ENCODE measurements at regions not wholly inside any gene's neighbourhood (a gene's known extent, or its start where the extent isn't known, plus 50 kb on each side); places are given as distances from the start of the nearest gene placed in this dataset.

DNA sequence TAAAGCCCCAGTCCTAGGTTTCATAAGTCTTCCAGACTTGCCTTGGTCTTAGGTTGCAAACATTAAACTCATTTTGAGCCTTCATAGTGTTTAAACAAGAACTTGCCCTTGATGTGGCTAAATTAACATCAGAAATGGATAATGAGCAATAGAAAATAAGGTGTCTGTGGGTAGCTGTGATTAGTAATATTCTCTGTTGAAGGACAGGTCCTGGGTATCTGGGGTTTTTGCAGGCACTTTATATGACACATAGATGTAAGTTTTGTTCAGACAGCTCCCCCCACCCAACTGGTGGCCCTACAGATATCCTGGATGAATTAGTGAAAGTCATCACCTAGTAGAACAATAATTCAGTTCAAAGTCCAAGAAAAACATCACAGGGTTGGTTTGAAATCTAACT, 272.5 kb downstream of the PTTG2 start:
- no peak overlapping the region for H3K9ac ChIP-seq
- no peaks in the 10 kb centered on the region for H3K36me3 ChIP-seq (ENCODE audit: control insufficient read depth, insufficient read depth, low read length)
- no peak overlapping the region for H3K27ac ChIP-seq
- H3K27me3 ChIP-seq (ENCODE audit: control insufficient read depth, insufficient read depth, low read length): no peaks in the 10 kb centered on the region
- no peaks in the 10 kb centered on the region for H3K79me2 ChIP-seq
- H3K4me3 ChIP-seq (ENCODE audit: low read depth, low read length): no peak overlapping the region
- H3K4me1 ChIP-seq: no peaks in the 10 kb centered on the region
- no peak for TF ChIP-seq CTCF (IDR thresholded peaks at IDR 0.05)
- H3K4me2 ChIP-seq (ENCODE audit: low read length): no peak overlapping the region
- H2AFZ ChIP-seq: no peak overlapping the region
- H3K9me3 ChIP-seq (ENCODE audit: control insufficient read depth, low read length): no peaks in the 10 kb centered on the region

GRCh38 chr4:38233727-38234480, 273.7 kb downstream of the PTTG2 start:
- H2AFZ ChIP-seq: no peak overlapping the region
- no peaks in the 10 kb centered on the region for H3K4me1 ChIP-seq
- no peak overlapping the region for H3K4me3 ChIP-seq (ENCODE audit: low read depth, low read length)
- no peaks in the 10 kb centered on the region for H3K9me3 ChIP-seq (ENCODE audit: control insufficient read depth, low read length)
- TF ChIP-seq CTCF (IDR thresholded peaks at IDR 0.05): no peak
- H3K4me2 ChIP-seq (ENCODE audit: low read length): no peak overlapping the region
- H3K79me2 ChIP-seq: no peaks in the 10 kb centered on the region
- H3K27ac ChIP-seq: no peak overlapping the region
- no peaks in the 10 kb centered on the region for H3K36me3 ChIP-seq (ENCODE audit: control insufficient read depth, insufficient read depth, low read length)
- no peaks in the 10 kb centered on the region for H3K27me3 ChIP-seq (ENCODE audit: control insufficient read depth, insufficient read depth, low read length)
- H3K9ac ChIP-seq: no peak overlapping the region

DNA sequence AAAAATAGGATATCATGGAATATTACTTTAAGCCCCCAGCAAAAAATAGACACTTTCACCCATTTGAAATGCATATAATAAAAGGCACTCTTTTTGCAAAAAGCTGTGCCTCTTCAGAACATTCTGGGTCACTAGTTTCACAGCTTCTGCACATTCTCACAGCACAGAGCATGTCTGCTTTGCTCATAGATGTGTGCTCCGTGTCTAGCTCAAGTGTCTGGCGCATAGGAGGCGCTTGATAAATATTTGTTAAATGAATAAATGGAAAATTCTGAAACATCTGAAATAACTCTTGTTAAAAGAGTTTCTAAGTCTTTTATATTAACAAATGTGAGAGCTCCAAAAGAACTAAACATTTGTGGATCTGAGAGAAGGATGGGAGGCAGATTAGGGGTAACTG, 275.2 kb downstream of the PTTG2 start:
- Histone ChIP-seq H3K4me1 (no peaks in the 10 kb centered on the region), H3K4me2 (ENCODE audit: low read length) (no peak overlapping the region), H3K9ac (no peak overlapping the region), H3K27ac (no peak overlapping the region), H3K9me3 (ENCODE audit: control insufficient read depth, low read length) (no peaks in the 10 kb centered on the region), H3K36me3 (ENCODE audit: control insufficient read depth, insufficient read depth, low read length) (no peaks in the 10 kb centered on the region), H3K4me3 (ENCODE audit: low read depth, low read length) (no peak overlapping the region), H3K27me3 (ENCODE audit: control insufficient read depth, insufficient read depth, low read length) (no peaks in the 10 kb centered on the region), H3K79me2 (no peaks in the 10 kb centered on the region), H2AFZ (no peak overlapping the region)
- TF ChIP-seq CTCF (IDR thresholded peaks at IDR 0.05): no peak

- Histone ChIP-seq H3K4me1 (no peaks in the 10 kb centered on the region), H3K27me3 (ENCODE audit: control insufficient read depth, insufficient read depth, low read length) (no peaks in the 10 kb centered on the region), H3K79me2 (no peaks in the 10 kb centered on the region), H3K9me3 (ENCODE audit: control insufficient read depth, low read length) (no peaks in the 10 kb centered on the region), H2AFZ (no peak overlapping the region), H3K4me2 (ENCODE audit: low read length) (no peak overlapping the region), H3K4me3 (ENCODE audit: low read depth, low read length) (no peak overlapping the region), H3K9ac (no peak overlapping the region), H3K27ac (no peak overlapping the region), H3K36me3 (ENCODE audit: control insufficient read depth, insufficient read depth, low read length) (no peaks in the 10 kb centered on the region)
- no peak for TF ChIP-seq CTCF (IDR thresholded peaks at IDR 0.05)
Measured at GRCh38 chr4:38236003-38236402, 275.8 kb downstream of the PTTG2 start.

- Histone ChIP-seq H3K79me2 (no peaks in the 10 kb centered on the region), H2AFZ (no peak overlapping the region), H3K9me3 (ENCODE audit: control insufficient read depth, low read length) (no peaks in the 10 kb centered on the region), H3K9ac (no peak overlapping the region), H3K4me3 (ENCODE audit: low read depth, low read length) (no peak overlapping the region), H3K4me1 (no peaks in the 10 kb centered on the region), H3K27me3 (ENCODE audit: control insufficient read depth, insufficient read depth, low read length) (no peaks in the 10 kb centered on the region), H3K27ac (no peak overlapping the region), H3K36me3 (ENCODE audit: control insufficient read depth, insufficient read depth, low read length) (no peaks in the 10 kb centered on the region), H3K4me2 (ENCODE audit: low read length) (no peak overlapping the region)
- no peak for TF ChIP-seq CTCF (IDR thresholded peaks at IDR 0.05)
Measured at GRCh38 chr4:38236503-38236902, 276.3 kb downstream of the PTTG2 start.
